B cell (primary cell): ENCODE measurements at regions not wholly inside any gene's neighbourhood (a gene's known extent, or its start where the extent isn't known, plus 50 kb on each side); places are given as distances from the start of the nearest gene placed in this dataset.

Source experiments
- EZH2 ChIP-seq: IDR thresholded peaks from 2 replicates; pipeline ENCODE4 v1.6.1; 2012; ENCODE audit warnings: borderline replicate concordance, low read depth, mild to moderate bottlenecking, moderate library complexity, low read length; ENCODE audit not compliant: insufficient read depth, poor library complexity, severe bottlenecking
- TF ChIP-seq, protein P1 (sequence below): fragments of 200-600 bp; IDR thresholded peaks from one replicate; pipeline ENCODE4 v1.8.0; 2022; ENCODE audit warnings: antibody characterized with exemption, mild to moderate bottlenecking

- TF ChIP-seq, protein P1, sequence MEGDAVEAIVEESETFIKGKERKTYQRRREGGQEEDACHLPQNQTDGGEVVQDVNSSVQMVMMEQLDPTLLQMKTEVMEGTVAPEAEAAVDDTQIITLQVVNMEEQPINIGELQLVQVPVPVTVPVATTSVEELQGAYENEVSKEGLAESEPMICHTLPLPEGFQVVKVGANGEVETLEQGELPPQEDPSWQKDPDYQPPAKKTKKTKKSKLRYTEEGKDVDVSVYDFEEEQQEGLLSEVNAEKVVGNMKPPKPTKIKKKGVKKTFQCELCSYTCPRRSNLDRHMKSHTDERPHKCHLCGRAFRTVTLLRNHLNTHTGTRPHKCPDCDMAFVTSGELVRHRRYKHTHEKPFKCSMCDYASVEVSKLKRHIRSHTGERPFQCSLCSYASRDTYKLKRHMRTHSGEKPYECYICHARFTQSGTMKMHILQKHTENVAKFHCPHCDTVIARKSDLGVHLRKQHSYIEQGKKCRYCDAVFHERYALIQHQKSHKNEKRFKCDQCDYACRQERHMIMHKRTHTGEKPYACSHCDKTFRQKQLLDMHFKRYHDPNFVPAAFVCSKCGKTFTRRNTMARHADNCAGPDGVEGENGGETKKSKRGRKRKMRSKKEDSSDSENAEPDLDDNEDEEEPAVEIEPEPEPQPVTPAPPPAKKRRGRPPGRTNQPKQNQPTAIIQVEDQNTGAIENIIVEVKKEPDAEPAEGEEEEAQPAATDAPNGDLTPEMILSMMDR: no peak
- no peak for TF ChIP-seq EZH2
These were observed 506.1 kb upstream of the ID4 start for GRCh38 chr6:19331089-19331488.
